GM19035 (cell line): ENCODE measurements at regions not wholly inside any gene's neighbourhood (a gene's known extent, or its start where the extent isn't known, plus 50 kb on each side); places are given as distances from the start of the nearest gene placed in this dataset.
"Not testable (repeated sequence)": the region's sequence is repeated elsewhere in the genome, so short reads cannot be mapped to it uniquely, and the experiment has no call there.

Experiments
- ATAC-seq: cut with Tn5 transposase; IDR thresholded peaks from one replicate; pipeline ENCODE4 v1.9.1; 2021; ENCODE audit not compliant: unreplicated experiment

GRCh38 chr20:30295396-30295795, 962.1 kb upstream of the DEFB115 start:
- ATAC-seq, result not testable (repeated sequence)

GRCh38 chr20:30295967-30296366, 961.5 kb upstream of the DEFB115 start:
- not testable (repeated sequence) for ATAC-seq

- ATAC-seq, result not testable (repeated sequence)
Observed at GRCh38 chr20:30297878-30298595, 959.4 kb upstream of the DEFB115 start.

- not testable (repeated sequence) for ATAC-seq
Observed at GRCh38 chr20:30300220-30300642, 957.2 kb upstream of the DEFB115 start.

GRCh38 chr20:30302786-30303185, 954.7 kb upstream of the DEFB115 start:
- not testable (repeated sequence) for ATAC-seq

GRCh38 chr20:30309938-30310337, 947.5 kb upstream of the DEFB115 start:
- ATAC-seq, result not testable (repeated sequence)

- ATAC-seq, result not testable (repeated sequence)
Observed at GRCh38 chr20:30310385-30310784, 947.1 kb upstream of the DEFB115 start.

GRCh38 chr20:30312220-30312619, 945.2 kb upstream of the DEFB115 start:
- not testable (repeated sequence) for ATAC-seq

- ATAC-seq, result not testable (repeated sequence)
Observed at GRCh38 chr20:30313660-30314059, 943.8 kb upstream of the DEFB115 start.

GRCh38 chr20:30316063-30316462, 941.4 kb upstream of the DEFB115 start:
- ATAC-seq, result not testable (repeated sequence)

GRCh38 chr20:30316532-30317299, 940.7 kb upstream of the DEFB115 start:
- not testable (repeated sequence) for ATAC-seq

- ATAC-seq, result not testable (repeated sequence)
Observed at GRCh38 chr20:30333744-30334143, 923.7 kb upstream of the DEFB115 start.

GRCh38 chr20:30337556-30337955, 919.9 kb upstream of the DEFB115 start:
- ATAC-seq, result not testable (repeated sequence)

GRCh38 chr20:30348932-30349331, 908.5 kb upstream of the DEFB115 start:
- not testable (repeated sequence) for ATAC-seq

- ATAC-seq, result not testable (repeated sequence)
Observed at GRCh38 chr20:30356854-30357467, 900.5 kb upstream of the DEFB115 start.

GRCh38 chr20:30361756-30362155, 895.7 kb upstream of the DEFB115 start:
- not testable (repeated sequence) for ATAC-seq

GRCh38 chr20:30376430-30376766, 881.1 kb upstream of the DEFB115 start:
- not testable (repeated sequence) for ATAC-seq

- peak; percentile 94 for ATAC-seq
Observed at GRCh38 chr20:30376767-30377658, 880.5 kb upstream of the DEFB115 start.

GRCh38 chr20:30378317-30378716, 879.1 kb upstream of the DEFB115 start:
- not testable (repeated sequence) for ATAC-seq

GRCh38 chr20:30378721-30379120, 878.7 kb upstream of the DEFB115 start:
- not testable (repeated sequence) for ATAC-seq

GRCh38 chr20:30384841-30385240, 872.6 kb upstream of the DEFB115 start:
- ATAC-seq, result not testable (repeated sequence)
